DOHH2 (cell line): ENCODE measurements at regions not wholly inside any gene's neighbourhood (a gene's known extent, or its start where the extent isn't known, plus 50 kb on each side); places are given as distances from the start of the nearest gene placed in this dataset.

ENCODE experiments used
- H3F3A ChIP-seq: fragments of 200-600 bp; sonication (generic), shearing (Covaris generic); 2 replicates; pipeline ENCODE4 v1.6.0; 2016; ENCODE audit warnings: antibody characterized with exemption, mild to moderate bottlenecking; ENCODE audit not compliant: control insufficient read depth, insufficient read depth
- H3K27ac ChIP-seq: fragments of 200-600 bp; sonication (generic); 2 replicates; pipeline ENCODE4 v1.5.1; 2014; ENCODE audit warnings: low read depth, mild to moderate bottlenecking, low read length, moderate library complexity
- H3K27me3 ChIP-seq: fragments of 200-600 bp; sonication (generic); 2 replicates; pipeline ENCODE4 v1.6.1; 2014; ENCODE audit warnings: mild to moderate bottlenecking, low read length, mixed read lengths; ENCODE audit not compliant: control insufficient read depth
- H3K36me3 ChIP-seq: fragments of 200-600 bp; sonication (generic); 2 replicates; pipeline ENCODE4 v1.6.1; 2014; ENCODE audit warnings: mild to moderate bottlenecking, low read length, moderate library complexity, mixed read lengths; ENCODE audit not compliant: control insufficient read depth
- H3K4me1 ChIP-seq: fragments of 200-600 bp; sonication (generic); 2 replicates; pipeline ENCODE4 v1.6.1; 2014; ENCODE audit warnings: mild to moderate bottlenecking, low read length, mixed read lengths; ENCODE audit not compliant: control insufficient read depth
- H3K4me2 ChIP-seq: fragments of 200-600 bp; sonication (generic); 2 replicates; pipeline ENCODE4 v1.6.0; 2014; ENCODE audit warnings: mild to moderate bottlenecking, low read length, moderate library complexity
- H3K4me3 ChIP-seq: fragments of 200-600 bp; sonication (generic); 2 replicates; pipeline ENCODE4 v1.5.1; 2014; ENCODE audit warnings: mild to moderate bottlenecking, low read length, mixed read lengths
- H3K79me2 ChIP-seq: fragments of 200-600 bp; sonication (generic); 2 replicates; pipeline ENCODE4 v1.6.1; 2014; ENCODE audit warnings: mild to moderate bottlenecking, low read length, mixed read lengths; ENCODE audit not compliant: control insufficient read depth
- H3K9me2 ChIP-seq: fragments of 200-600 bp; sonication (generic); replicated peaks from 2 replicates; pipeline ENCODE4 v1.6.1; 2014; ENCODE audit warnings: mild to moderate bottlenecking, low read length, mixed read lengths; ENCODE audit not compliant: control insufficient read depth
- H3K9me3 ChIP-seq: fragments of 200-600 bp; sonication (generic); 2 replicates; pipeline ENCODE4 v1.6.1; 2014; ENCODE audit warnings: antibody characterized with exemption, low read length, mixed read lengths; ENCODE audit not compliant: control insufficient read depth, insufficient read depth
- H4K20me1 ChIP-seq: fragments of 200-600 bp; sonication (generic); 2 replicates; pipeline ENCODE4 v1.6.0; 2014; ENCODE audit warnings: low read depth, mild to moderate bottlenecking, antibody characterized with exemption, low read length, moderate library complexity; ENCODE audit not compliant: control insufficient read depth, insufficient read depth
- EZH2phosphoT487 ChIP-seq: fragments of 200-600 bp; sonication (generic); IDR thresholded peaks from 2 replicates; pipeline ENCODE4 v1.6.1; 2017; ENCODE audit warnings: borderline replicate concordance, mild to moderate bottlenecking, antibody characterized with exemption, low read length, moderate library complexity, mixed read lengths
- TF ChIP-seq, protein P1 (sequence below): fragments of 200-600 bp; sonication (generic); IDR thresholded peaks from one replicate; pipeline ENCODE4 v1.5.1; 2014; ENCODE audit warnings: antibody characterized with exemption, mild to moderate bottlenecking, low read depth, low read length; ENCODE audit not compliant: poor library complexity, severe bottlenecking

DNA sequence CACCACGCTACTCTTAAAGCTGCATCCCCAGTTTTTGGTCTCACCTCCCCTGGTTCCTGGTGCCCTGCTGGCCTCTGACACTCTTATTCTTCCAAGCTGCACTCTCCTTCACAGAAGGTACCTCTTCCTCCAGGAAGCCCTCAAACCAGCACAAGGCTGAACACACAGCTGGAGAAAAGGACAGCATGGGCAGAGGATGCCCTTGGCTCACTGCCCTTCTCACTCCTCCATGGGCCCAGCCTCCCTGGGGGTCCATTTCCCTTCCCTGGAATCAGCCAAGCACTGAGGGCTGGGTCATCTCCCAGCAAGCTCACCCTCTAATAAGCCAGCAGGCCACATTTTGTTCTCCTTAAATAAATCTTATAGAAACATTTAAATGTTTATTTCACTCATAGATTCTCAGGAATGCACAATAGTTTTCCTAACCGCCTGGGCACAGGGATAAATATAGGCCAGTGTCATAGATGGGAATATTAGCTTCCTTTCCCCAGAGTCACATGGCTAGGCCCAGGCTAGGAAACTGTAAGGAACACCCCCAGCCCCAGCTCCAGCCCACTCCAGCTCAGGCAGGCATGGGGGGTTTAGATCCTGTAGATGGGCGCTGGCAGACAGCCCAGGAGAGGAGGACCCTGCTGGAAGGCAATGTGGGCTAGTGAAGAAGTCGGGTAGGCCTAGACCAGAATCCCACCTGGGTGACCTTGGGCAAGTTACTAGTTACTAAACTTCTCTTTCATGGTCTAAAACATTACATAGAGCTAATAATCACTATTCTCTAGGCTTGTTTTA is 51.5 kb downstream of the IRAG1 start:
- no peaks in the 10 kb centered on the region for H3F3A ChIP-seq
- H3K27ac ChIP-seq: no peak overlapping the region
- H3K4me2 ChIP-seq: peak overlapping the region; percentile 33
- no peak overlapping the region for H3K4me3 ChIP-seq
- no peaks in the 10 kb centered on the region for H4K20me1 ChIP-seq
- no peaks in the 10 kb centered on the region for H3K9me2 ChIP-seq
- H3K4me1 ChIP-seq: peaks cover 22% of the 10 kb centered on the region
- no peaks in the 10 kb centered on the region for H3K9me3 ChIP-seq
- H3K27me3 ChIP-seq: no peaks in the 10 kb centered on the region
- no peaks in the 10 kb centered on the region for H3K79me2 ChIP-seq
- no peak for TF ChIP-seq EZH2phosphoT487
- TF ChIP-seq, protein P1, sequence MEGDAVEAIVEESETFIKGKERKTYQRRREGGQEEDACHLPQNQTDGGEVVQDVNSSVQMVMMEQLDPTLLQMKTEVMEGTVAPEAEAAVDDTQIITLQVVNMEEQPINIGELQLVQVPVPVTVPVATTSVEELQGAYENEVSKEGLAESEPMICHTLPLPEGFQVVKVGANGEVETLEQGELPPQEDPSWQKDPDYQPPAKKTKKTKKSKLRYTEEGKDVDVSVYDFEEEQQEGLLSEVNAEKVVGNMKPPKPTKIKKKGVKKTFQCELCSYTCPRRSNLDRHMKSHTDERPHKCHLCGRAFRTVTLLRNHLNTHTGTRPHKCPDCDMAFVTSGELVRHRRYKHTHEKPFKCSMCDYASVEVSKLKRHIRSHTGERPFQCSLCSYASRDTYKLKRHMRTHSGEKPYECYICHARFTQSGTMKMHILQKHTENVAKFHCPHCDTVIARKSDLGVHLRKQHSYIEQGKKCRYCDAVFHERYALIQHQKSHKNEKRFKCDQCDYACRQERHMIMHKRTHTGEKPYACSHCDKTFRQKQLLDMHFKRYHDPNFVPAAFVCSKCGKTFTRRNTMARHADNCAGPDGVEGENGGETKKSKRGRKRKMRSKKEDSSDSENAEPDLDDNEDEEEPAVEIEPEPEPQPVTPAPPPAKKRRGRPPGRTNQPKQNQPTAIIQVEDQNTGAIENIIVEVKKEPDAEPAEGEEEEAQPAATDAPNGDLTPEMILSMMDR: no peak
- no peaks in the 10 kb centered on the region for H3K36me3 ChIP-seq

DNA sequence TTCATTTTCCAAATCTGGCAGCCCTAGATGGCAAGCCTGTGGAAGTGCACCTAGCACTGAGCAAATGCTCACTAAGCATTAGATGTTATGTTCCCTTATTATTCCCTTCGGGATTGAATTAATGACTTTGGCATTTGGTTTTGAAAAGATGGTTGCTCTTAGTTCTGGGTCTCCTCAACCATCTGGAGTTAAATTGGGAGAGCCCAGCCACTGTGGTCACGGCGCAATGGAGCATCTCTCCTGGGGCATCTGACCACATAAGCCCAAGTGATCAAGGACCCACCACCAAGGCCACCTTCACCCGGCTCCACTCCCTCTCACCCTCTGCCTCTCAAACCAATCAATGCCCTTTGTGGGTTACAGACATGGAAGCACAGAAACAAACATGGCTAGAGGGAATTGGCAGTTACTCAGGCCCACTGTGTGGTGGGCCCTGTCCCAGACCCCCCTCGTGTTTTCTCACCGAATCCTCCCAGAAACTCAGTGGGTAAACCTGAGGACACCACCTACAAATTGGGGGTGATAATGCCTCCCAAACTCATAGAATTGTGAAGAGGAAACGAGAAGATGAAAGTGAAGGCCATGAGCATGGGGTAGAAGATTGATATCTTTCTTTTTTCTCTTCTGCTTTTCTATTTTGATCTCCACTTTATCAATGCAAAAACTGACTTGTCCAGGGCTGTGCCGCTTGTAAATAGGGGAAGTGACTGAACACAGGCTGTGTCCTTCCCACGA is 52.2 kb downstream of the IRAG1 start:
- Histone ChIP-seq H3K4me3 (no peak overlapping the region), H3K27me3 (no peaks in the 10 kb centered on the region), H3F3A (no peaks in the 10 kb centered on the region), H3K4me1 (peaks cover 22% of the 10 kb centered on the region), H4K20me1 (no peaks in the 10 kb centered on the region), H3K4me2 (peak overlapping the region; percentile 33), H3K9me2 (no peaks in the 10 kb centered on the region), H3K9me3 (no peaks in the 10 kb centered on the region), H3K36me3 (no peaks in the 10 kb centered on the region), H3K27ac (no peak overlapping the region), H3K79me2 (no peaks in the 10 kb centered on the region)
- no peak for TF ChIP-seq EZH2phosphoT487
- TF ChIP-seq, protein P1: no peak

DNA sequence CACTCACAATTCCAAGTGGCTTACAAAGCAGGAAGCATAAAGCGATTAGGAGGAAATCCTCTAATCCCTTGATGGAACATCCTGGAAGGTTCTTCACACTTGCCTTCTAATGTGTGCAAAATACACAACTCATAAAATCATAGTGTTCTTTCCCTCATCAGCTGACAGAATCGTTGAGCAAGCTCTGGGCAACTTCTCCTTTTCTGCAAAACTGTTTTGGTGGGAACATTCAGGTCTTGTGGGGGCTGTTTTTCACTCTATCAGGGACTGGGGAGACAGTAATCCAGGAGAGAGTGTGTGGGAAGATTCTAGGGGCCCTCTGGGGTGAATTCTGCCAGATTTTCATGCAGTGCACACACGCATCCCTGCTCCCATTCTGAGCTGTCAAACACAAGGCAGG is 53.2 kb downstream of the IRAG1 start:
- Histone ChIP-seq H3K9me3 (no peaks in the 10 kb centered on the region), H3K4me3 (no peak overlapping the region), H3K4me1 (peaks cover 22% of the 10 kb centered on the region), H3F3A (no peaks in the 10 kb centered on the region), H3K79me2 (no peaks in the 10 kb centered on the region), H3K27ac (no peak overlapping the region), H3K4me2 (no peak overlapping the region), H4K20me1 (no peaks in the 10 kb centered on the region), H3K9me2 (no peaks in the 10 kb centered on the region), H3K36me3 (no peaks in the 10 kb centered on the region), H3K27me3 (no peaks in the 10 kb centered on the region)
- no peak for TF ChIP-seq EZH2phosphoT487
- TF ChIP-seq, protein P1: no peak
